DMS 273 treated with DMSO at 0.1 percent for 48 hours (cell line): ENCODE measurements at regions not wholly inside any gene's neighbourhood (a gene's known extent, or its start where the extent isn't known, plus 50 kb on each side); places are given as distances from the start of the nearest gene placed in this dataset.
"Not testable (repeated sequence)": the region's sequence is repeated elsewhere in the genome, so short reads cannot be mapped to it uniquely, and the experiment has no call there.

ENCODE experiments used
- DNase-seq: peaks from one replicate; lab custom pipeline; 2025; lab: John Stamatoyannopoulos, UW

- DNase-seq = no peak
Observed at GRCh38 chr13:80074143-80074752, 266.7 kb downstream of the SPRY2 start.

GRCh38 chr13:80072231-80072630 lies 268.7 kb downstream of the SPRY2 start:
- no peak for DNase-seq

- DNase-seq = no peak
Observed at GRCh38 chr13:80070024-80070703, 270.8 kb downstream of the SPRY2 start.

DNA sequence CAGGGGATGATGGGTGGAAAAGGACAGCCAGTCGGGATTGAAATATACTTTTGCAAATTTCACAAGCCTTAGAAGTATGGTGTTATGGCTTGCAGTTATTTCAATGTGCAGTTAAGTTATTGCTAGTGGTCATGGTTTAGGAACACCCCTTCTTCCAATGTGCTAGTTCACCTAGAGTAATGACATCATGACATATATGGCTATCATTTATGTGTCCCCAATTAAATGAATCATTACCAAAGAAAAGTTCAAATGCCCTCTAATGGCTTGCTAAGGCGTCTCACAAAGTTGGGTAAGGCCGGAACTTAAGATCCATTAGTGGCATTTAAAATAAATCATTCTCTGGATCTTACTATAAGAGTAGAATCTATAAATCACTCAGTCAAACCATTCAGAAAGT lies 271.6 kb downstream of the SPRY2 start:
- DNase-seq = no peak

DNA sequence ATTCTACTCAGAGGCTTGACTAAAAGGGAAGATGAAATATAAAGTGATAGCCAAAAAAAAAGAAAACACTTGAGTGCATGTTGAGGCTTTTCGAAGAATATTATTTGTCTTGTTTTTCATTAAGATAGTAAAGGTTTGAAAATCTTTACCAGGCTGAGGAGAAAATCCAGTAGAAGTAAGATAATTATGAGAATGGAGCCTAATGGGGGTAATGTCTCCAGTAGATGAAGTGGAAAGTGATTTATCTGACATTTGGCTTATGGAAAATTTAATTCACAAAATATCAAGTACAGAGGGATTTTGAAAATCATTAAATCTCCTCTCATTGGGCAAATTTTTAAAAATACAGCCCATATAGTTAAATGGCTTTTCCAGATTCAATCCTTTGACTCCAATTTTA lies 274.9 kb downstream of the SPRY2 start:
- no peak for DNase-seq

DNA sequence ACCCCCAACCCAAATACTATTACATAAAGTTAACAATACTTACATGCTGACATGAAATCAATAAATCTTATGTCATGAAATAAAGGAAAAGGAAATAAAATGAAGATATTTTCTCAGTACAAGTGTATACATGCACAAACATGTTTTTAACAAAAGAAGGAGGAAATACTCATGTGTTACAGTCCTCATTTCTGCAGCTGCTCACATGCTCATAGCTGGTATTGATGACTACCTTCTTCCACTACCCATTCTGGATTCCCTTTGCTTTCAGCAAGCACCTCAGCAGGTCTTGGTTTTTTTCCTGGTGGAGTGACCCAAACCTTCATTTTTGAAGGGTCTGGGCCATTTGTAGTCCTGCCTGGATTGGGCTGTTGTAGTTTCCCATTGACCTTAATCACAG lies 278.5 kb downstream of the SPRY2 start:
- DNase-seq = not testable (repeated sequence)

- no peak for DNase-seq
Observed at GRCh38 chr13:80059789-80060188, 281.1 kb downstream of the SPRY2 start.

GRCh38 chr13:80058626-80059025 lies 282.3 kb downstream of the SPRY2 start:
- no peak for DNase-seq

DNA sequence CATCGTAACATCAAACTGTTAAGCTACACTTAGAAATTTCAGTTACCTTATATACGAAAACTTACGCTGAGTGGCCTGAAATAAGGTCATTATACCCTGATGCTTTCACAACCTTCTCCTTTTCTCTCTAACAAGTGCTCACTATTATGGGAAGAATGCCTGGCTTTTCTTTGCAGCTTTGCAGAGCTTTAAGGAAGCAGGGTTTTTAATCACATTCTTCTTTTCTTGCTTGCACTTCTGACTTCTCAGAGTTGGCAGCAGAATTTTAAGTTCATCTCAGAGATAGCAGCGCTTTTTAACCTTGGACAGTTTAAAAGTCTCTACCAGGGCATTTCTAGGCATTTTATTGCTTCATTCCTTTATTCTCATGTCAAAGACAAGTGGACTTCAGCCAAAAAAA lies 285.1 kb downstream of the SPRY2 start:
- DNase-seq = no peak

DNA sequence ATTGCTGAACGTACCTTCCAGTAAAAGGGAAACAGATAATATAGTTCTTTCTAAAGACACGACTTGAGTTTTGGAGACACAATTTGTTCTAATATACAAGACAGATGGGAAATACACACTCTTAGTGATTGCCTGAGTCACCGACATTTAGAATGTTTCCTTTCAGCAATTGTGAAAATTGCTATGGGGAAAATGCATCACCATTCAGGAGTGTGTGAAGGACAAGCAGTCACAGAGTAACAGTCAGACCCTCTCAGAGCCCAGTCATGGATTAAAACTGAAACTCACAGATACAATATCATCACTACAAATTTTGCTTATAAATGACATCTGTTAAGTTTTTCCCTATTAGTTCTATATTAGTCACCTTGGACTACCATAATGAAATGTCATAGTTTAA lies 286.1 kb downstream of the SPRY2 start:
- no peak for DNase-seq

- DNase-seq = no peak
Observed at GRCh38 chr13:80052286-80052685, 288.6 kb downstream of the SPRY2 start.

DNA sequence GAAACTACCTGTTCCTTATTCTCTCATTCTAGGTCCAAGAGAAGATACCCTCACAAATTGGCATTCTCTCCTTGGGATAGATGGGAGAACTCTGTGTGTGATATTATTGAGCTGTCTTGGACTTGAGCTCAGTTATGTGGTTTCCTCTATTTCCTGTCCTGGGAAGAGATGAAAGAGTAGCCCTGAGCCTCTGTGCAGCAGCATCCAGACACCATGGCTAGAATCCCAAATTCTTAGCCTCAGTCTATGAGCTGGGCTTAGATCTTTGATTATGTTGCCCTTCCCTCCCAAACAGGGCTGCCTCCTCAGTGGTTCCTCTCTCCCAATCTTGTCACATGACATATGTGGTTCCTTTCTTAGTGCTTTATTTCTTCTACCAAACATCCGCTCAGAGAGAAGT lies 290.7 kb downstream of the SPRY2 start:
- DNase-seq = no peak

DNA sequence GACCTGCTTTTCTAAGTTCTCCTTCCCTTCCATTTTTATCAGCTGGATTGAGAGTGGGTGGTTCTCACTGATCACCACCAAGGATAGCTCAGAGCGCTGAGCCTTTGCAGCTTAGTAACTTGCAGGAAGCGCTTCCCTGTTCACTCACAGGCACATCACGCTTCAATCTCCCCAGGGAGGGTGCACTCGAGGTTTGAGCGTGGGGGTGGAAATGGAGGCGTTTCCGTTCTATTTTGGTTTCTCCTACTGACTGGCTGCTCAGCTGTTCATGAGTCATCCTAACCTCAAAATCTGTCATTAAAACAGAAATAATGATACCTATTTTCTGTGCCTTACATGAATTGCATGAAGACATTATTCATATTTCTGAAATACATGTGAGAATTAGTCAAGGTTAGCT lies 292.1 kb downstream of the SPRY2 start:
- peak; percentile 5 for DNase-seq

- no peak for DNase-seq
Observed at GRCh38 chr13:80048030-80048429, 292.9 kb downstream of the SPRY2 start.

DNA sequence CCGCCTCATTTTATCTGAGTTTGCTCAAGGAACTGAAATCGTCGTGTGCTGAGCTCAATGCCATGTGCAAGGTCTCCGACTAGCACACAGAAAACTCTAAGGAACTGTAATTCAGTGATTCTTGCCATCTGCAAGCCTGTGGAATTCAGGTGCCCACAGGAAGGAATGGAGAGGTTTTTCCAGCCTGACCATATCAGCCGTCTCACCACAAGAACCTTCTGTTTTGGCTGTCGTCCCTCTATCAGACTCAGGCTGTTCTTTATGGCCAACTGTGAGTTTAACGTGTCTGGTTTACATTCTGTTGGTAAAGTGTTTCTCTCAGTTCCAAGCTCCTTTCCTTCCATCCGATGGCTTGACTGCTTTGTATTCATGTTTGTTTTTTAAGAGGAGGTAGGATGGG lies 293.5 kb downstream of the SPRY2 start:
- DNase-seq = no peak

DNA sequence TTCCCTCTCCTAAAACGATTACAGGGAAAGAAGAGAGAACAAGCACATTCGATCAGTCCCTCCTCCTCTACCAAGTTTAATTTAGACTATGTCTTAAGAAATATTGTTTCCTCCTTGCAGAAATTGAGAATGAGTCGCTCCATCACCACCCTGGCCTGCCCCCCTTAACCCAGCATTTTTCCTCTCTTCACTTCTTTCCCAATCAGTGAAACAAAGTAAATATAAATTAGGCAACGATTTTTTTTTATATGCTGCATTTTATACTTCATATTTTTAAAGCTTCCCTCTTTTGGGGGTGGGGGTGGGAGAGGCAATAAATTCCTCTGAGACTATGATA lies 300.0 kb downstream of the SPRY2 start:
- no peak for DNase-seq

- no peak for DNase-seq
Observed at GRCh38 chr13:80040196-80040980, 300.5 kb downstream of the SPRY2 start.

DNA sequence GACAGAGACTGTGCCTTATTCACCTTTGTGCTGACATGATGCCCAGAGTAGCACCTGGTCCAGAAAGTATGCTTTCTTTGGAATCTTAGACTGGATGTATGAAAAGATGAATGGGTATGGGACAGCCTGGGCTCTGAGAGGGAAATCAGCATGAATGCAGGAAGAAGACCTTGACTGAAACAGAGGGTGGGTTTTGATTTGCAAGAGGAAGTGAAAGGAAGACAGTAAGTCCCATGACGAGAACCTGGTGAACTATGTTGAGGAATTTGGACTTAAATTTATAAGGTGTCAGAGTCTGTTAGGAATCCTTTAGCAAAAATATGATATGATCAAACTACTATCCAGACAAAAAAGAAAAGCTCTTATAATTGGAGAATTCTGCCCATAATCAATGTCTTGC lies 301.9 kb downstream of the SPRY2 start:
- no peak for DNase-seq

DNA sequence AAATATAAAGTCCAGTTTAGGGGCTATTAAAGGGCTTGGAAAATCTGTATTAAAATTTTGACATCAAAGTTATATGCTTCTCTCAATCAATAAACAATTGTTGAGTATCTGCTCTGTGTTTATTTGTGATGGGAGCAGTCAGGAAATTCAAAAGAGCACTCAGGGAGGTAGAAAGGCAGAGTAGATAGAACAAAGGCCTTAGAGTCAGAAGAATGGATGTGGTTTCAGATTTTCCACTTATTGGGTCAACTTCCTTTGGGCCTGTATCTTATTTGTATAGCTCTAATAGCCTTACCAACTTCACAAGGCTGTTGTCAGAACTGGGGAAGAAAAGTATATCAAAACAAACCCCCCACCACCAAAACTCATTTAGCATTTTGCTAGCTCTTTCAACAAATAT lies 302.6 kb downstream of the SPRY2 start:
- no peak for DNase-seq

GRCh38 chr13:80037505-80037888 lies 303.4 kb downstream of the SPRY2 start:
- DNase-seq = no peak

- no peak for DNase-seq
Observed at GRCh38 chr13:80036845-80037504, 304.0 kb downstream of the SPRY2 start.

GRCh38 chr13:80035096-80035495 lies 305.8 kb downstream of the SPRY2 start:
- DNase-seq = no peak

DNA sequence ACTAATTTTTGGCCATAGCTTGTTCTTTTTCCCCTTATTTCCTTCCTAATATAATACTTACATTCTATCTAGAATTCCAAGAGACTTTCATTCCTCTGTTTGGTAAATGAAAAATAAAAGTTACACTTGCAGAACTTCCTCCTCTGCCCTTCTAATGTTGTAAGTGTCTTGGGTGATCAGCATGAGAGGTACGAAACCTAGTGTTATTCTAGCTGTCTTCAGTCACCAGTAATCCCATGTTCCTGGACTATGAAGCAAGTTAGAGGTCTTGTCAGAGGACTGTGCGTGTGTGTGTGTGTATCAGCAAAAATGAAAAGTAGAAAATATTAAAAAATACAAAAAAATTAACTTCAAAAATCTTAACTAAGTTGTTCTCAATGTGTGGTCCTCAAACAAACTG lies 307.0 kb downstream of the SPRY2 start:
- DNase-seq = no peak
